Endothelial cell of umbilical vein (primary cell): ENCODE measurements at regions not wholly inside any gene's neighbourhood (a gene's known extent, or its start where the extent isn't known, plus 50 kb on each side); places are given as distances from the start of the nearest gene placed in this dataset.
"Not testable (repeated sequence)": the region's sequence is repeated elsewhere in the genome, so short reads cannot be mapped to it uniquely, and the experiment has no call there.

Experiments used
- BruUV-seq: library from RNA; stranded (reverse); fragments of 400-500 nt; replicated peaks from 2 replicates; lab custom pipeline; 2021; lab: Mats Ljungman, UMichigan
- CTCF ChIA-PET: fragments of 300-600, 350-600 bp; sonication (Branson Sonifier 250); formaldehyde crosslinking; loops from one replicate; lab custom pipeline; 2021; ENCODE audit warnings: antibody characterized with exemption, inconsistent platforms; lab: Charles Lee
- POLR2A ChIA-PET: fragments of 300-600, 350-600 bp; sonication (Branson Sonifier 250); formaldehyde crosslinking; loops from one replicate; lab custom pipeline; 2021; ENCODE audit warnings: antibody characterized with exemption, inconsistent platforms; lab: Charles Lee
- DNase-seq: peaks from one replicate; pipeline ENCODE4 v3.0.0-alpha.2; 2011; ENCODE audit warnings: low read depth, low spot score
- FAIRE-seq: peaks from 2 replicates; lab custom pipeline; 2011; peaks lifted over from hg19 to GRCh38; lab: Jason Lieb, UNC
- H2AFZ ChIP-seq: 2 replicates; pipeline ENCODE4 v1.6.0; 2012; ENCODE audit warnings: low read depth, low read length, control low read depth, inconsistent platforms
- H3K27ac ChIP-seq: 2 replicates; pipeline ENCODE4 v1.5.1; 2011; ENCODE audit warnings: low read depth, mild to moderate bottlenecking, control low read depth, low read length, moderate library complexity; ENCODE audit not compliant: insufficient read depth
- H3K27me3 ChIP-seq, 2 experiments: 2 replicates each; pipeline versions ENCODE4 v1.6.0 to v1.6.1; 2011; ENCODE audit warnings: low read length in 2 of 2, mixed read lengths in 1 of 2; ENCODE audit not compliant: control insufficient read depth in 2 of 2, insufficient read depth in 2 of 2
- H3K36me3 ChIP-seq, 2 experiments: 2 replicates in 1 of 2; 3 replicates in 1 of 2; pipeline ENCODE4 v1.5.1; 2011; ENCODE audit warnings: low read length in 2 of 2, mild to moderate bottlenecking in 1 of 2, moderate library complexity in 1 of 2; ENCODE audit not compliant: control insufficient read depth in 2 of 2, insufficient read depth in 2 of 2; ENCODE audit errors: extremely low read depth in 1 of 2
- H3K4me1 ChIP-seq: 3 replicates; pipeline ENCODE4 v1.5.1; 2011; ENCODE audit warnings: mild to moderate bottlenecking, low read length; ENCODE audit not compliant: control insufficient read depth, insufficient read depth; ENCODE audit errors: extremely low read depth
- H3K4me2 ChIP-seq: 2 replicates; pipeline ENCODE4 v1.6.1; 2011; ENCODE audit warnings: low read length, control low read depth, mixed read lengths; ENCODE audit not compliant: insufficient read depth
- H3K4me3 ChIP-seq, 3 experiments: fragments of 200-600 bp in 1 of 3; sonication (generic), shearing (Covaris generic) in 1 of 3; replicated peaks in 1 of 3; 2 replicates each; pipeline ENCODE4 v1.5.1; 2011 to 2016; ENCODE audit warnings: control low read depth in 3 of 3, low read length in 3 of 3, mild to moderate bottlenecking in 2 of 3, inconsistent platforms in 1 of 3, low read depth in 1 of 3, moderate library complexity in 1 of 3; ENCODE audit not compliant: insufficient read depth in 1 of 3
- H3K79me2 ChIP-seq: 2 replicates; pipeline ENCODE4 v1.6.0; 2012; ENCODE audit warnings: low read length, inconsistent platforms; ENCODE audit not compliant: control insufficient read depth, insufficient read depth
- H3K9ac ChIP-seq: replicated peaks from 2 replicates; pipeline ENCODE3; 2011; ENCODE audit warnings: low read length, control low read depth; ENCODE audit not compliant: insufficient read depth; ENCODE audit errors: extremely low read depth
- H3K9me1 ChIP-seq: replicated peaks from 3 replicates; pipeline ENCODE4 v1.6.0; 2011; ENCODE audit warnings: mild to moderate bottlenecking, low read length; ENCODE audit not compliant: control insufficient read depth, insufficient read depth; ENCODE audit errors: extremely low read depth
- H3K9me3 ChIP-seq: replicated peaks from 2 replicates; pipeline ENCODE4 v1.5.1; 2012; ENCODE audit warnings: low read length, inconsistent platforms; ENCODE audit not compliant: control insufficient read depth, insufficient read depth
- H4K20me1 ChIP-seq: replicated peaks from 2 replicates; pipeline ENCODE3; 2011; ENCODE audit warnings: mild to moderate bottlenecking, low read length; ENCODE audit not compliant: control insufficient read depth, insufficient read depth; ENCODE audit errors: extremely low read depth
- CTCF ChIP-seq, 2 donors: IDR thresholded peaks; 1 replicate in 1 of 2; 2 replicates in 1 of 2; pipeline ENCODE4 v1.5.1; 2011; ENCODE audit warnings: low read length in 2 of 2, mild to moderate bottlenecking in 2 of 2, moderate library complexity in 2 of 2, control low read depth in 1 of 2, inconsistent platforms in 1 of 2, low read depth in 1 of 2; ENCODE audit not compliant: insufficient read depth in 1 of 2; ENCODE audit errors: extremely low read depth in 1 of 2
- EZH2 ChIP-seq: IDR thresholded peaks from 2 replicates; pipeline ENCODE4 v1.6.1; 2012; ENCODE audit warnings: borderline replicate concordance, low read depth, mild to moderate bottlenecking, moderate library complexity, low read length, inconsistent platforms; ENCODE audit not compliant: severe bottlenecking
- FOS ChIP-seq: IDR thresholded peaks from 2 replicates; pipeline ENCODE4 v1.6.1; 2011; ENCODE audit warnings: mild to moderate bottlenecking, low read length, moderate library complexity, borderline replicate concordance; ENCODE audit not compliant: insufficient read depth
- GATA2 ChIP-seq: IDR thresholded peaks from 2 replicates; pipeline ENCODE4 v1.7.0; 2011; ENCODE audit warnings: low read depth, mild to moderate bottlenecking, moderate library complexity, mixed read lengths, low read length; ENCODE audit not compliant: insufficient read length, insufficient read depth
- JUN ChIP-seq: IDR thresholded peaks from 2 replicates; pipeline ENCODE4 v1.6.1; 2011; ENCODE audit warnings: borderline replicate concordance, low read depth; ENCODE audit not compliant: insufficient read length, insufficient read depth
- MAX ChIP-seq: IDR thresholded peaks from 2 replicates; pipeline ENCODE4 v1.6.1; 2011; ENCODE audit not compliant: insufficient read depth, insufficient read length
- MYC ChIP-seq: IDR thresholded peaks from one replicate; pipeline ENCODE4 v1.6.1; 2011; ENCODE audit warnings: mild to moderate bottlenecking, low read depth, low read length
- POLR2A ChIP-seq: IDR thresholded peaks from 2 replicates; pipeline ENCODE4 v1.6.1; 2012; ENCODE audit warnings: low read depth, mild to moderate bottlenecking, control low read depth, low read length
- POLR2AphosphoS5 ChIP-seq: IDR thresholded peaks from 2 replicates; pipeline ENCODE4 v1.6.1; 2012; ENCODE audit warnings: low read depth, mild to moderate bottlenecking, control low read depth, low read length, moderate library complexity; ENCODE audit not compliant: insufficient read depth
- dilution Hi-C: fragments of 300-500 bp; cut with MboI; formaldehyde crosslinking; loops from one replicate; pipeline ENCODE4 v1.15.0; 2019; ENCODE audit warnings: low sequenced_read_pairs; ENCODE audit not compliant: extremely low pct_ligation_motif_present
- intact Hi-C: fragments of 100-400 bp; cut with micrococcal nuclease; formaldehyde crosslinking; loops from one replicate; pipeline ENCODE4 v1.10.0; 2022

- Histone ChIP-seq H2AFZ (no peak overlapping the region), H3K27ac (no peak overlapping the region), H3K9ac (no peak overlapping the region), H3K4me3 (no peak overlapping the region), H3K79me2 (no peaks in the 10 kb centered on the region), H3K36me3 (no peaks in the 10 kb centered on the region), H3K9me3 (peaks cover 3% of the 10 kb centered on the region), H3K27me3 (no peaks in the 10 kb centered on the region), H3K9me1 (no peaks in the 10 kb centered on the region), H3K4me1 (no peaks in the 10 kb centered on the region), H4K20me1 (no peaks in the 10 kb centered on the region), H3K4me2 (no peak overlapping the region)
- dilution Hi-C loops (no loop called here), intact Hi-C loops (no loop called here)
- no peak for DNase-seq
- BruUV-seq: no TSS peak
- TF ChIP-seq CTCF (IDR thresholded peaks at IDR 0.05; ENCODE audit: extremely low read depth in 1 of 2, insufficient read depth in 1 of 2, low read depth in 1 of 2, low read length in 2 of 2) (no peak), GATA2 (no peak), EZH2 (no peak), JUN (no peak), POLR2A (no peak), POLR2AphosphoS5 (no peak), MYC (no peak), FOS (no peak), MAX (no peak)
- no peak for FAIRE-seq
- ChIA-PET CTCF (no interaction called here), POLR2A (no interaction called here)
Observed at GRCh38 chr15:19973718-19974117, 567.9 kb downstream of the GOLGA6L6 start.

GRCh38 chr15:19972582-19972981, 569.0 kb downstream of the GOLGA6L6 start:
- H3K9me3 ChIP-seq, intact Hi-C loops, CTCF ChIA-PET, H3K27me3 ChIP-seq, POLR2A ChIA-PET, H3K27ac ChIP-seq, H3K79me2 ChIP-seq, BruUV-seq, H3K9ac ChIP-seq, dilution Hi-C loops, H4K20me1 ChIP-seq, DNase-seq, FAIRE-seq, H3K9me1 ChIP-seq, H2AFZ ChIP-seq, H3K36me3 ChIP-seq, H3K4me3 ChIP-seq, H3K4me1 ChIP-seq, H3K4me2 ChIP-seq: not testable (repeated sequence)

GRCh38 chr15:19965574-19965973, 576.0 kb downstream of the GOLGA6L6 start:
- H3K9me1 ChIP-seq, H3K4me2 ChIP-seq, H3K79me2 ChIP-seq, H3K27me3 ChIP-seq, H3K36me3 ChIP-seq, DNase-seq, dilution Hi-C loops, H3K9ac ChIP-seq, H4K20me1 ChIP-seq, BruUV-seq, H3K27ac ChIP-seq, POLR2A ChIA-PET, H3K4me1 ChIP-seq, H2AFZ ChIP-seq, H3K9me3 ChIP-seq, intact Hi-C loops, FAIRE-seq, CTCF ChIA-PET, H3K4me3 ChIP-seq: not testable (repeated sequence)
